C4-2B (cell line): ENCODE measurements at regions not wholly inside any gene's neighbourhood (a gene's known extent, or its start where the extent isn't known, plus 50 kb on each side); places are given as distances from the start of the nearest gene placed in this dataset.

Experiments
- ZFX ChIP-seq: fragments of 450-650 bp; IDR thresholded peaks from 2 replicates; pipeline ENCODE4 v1.6.1; 2017
- TF ChIP-seq, protein P1 (sequence below): fragments of 450-650 bp; conservative IDR thresholded peaks from 2 replicates; pipeline ENCODE4 v1.5.1; 2017; ENCODE audit warnings: mild to moderate bottlenecking

GRCh38 chr2:7673101-7673500 is 755.9 kb downstream of the RNF144A start:
- TF ChIP-seq, protein P1, sequence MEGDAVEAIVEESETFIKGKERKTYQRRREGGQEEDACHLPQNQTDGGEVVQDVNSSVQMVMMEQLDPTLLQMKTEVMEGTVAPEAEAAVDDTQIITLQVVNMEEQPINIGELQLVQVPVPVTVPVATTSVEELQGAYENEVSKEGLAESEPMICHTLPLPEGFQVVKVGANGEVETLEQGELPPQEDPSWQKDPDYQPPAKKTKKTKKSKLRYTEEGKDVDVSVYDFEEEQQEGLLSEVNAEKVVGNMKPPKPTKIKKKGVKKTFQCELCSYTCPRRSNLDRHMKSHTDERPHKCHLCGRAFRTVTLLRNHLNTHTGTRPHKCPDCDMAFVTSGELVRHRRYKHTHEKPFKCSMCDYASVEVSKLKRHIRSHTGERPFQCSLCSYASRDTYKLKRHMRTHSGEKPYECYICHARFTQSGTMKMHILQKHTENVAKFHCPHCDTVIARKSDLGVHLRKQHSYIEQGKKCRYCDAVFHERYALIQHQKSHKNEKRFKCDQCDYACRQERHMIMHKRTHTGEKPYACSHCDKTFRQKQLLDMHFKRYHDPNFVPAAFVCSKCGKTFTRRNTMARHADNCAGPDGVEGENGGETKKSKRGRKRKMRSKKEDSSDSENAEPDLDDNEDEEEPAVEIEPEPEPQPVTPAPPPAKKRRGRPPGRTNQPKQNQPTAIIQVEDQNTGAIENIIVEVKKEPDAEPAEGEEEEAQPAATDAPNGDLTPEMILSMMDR: no peak
- no peak for TF ChIP-seq ZFX
